ENCODE measurements at regions not wholly inside any gene's neighbourhood (a gene's known extent, or its start where the extent isn't known, plus 50 kb on each side); places are given as distances from the start of the nearest gene placed in this dataset.

GRCh38 chr12:77210724-77211123 is 145.4 kb upstream of the E2F7 start:
- TF ChIP-seq, protein P1, sequence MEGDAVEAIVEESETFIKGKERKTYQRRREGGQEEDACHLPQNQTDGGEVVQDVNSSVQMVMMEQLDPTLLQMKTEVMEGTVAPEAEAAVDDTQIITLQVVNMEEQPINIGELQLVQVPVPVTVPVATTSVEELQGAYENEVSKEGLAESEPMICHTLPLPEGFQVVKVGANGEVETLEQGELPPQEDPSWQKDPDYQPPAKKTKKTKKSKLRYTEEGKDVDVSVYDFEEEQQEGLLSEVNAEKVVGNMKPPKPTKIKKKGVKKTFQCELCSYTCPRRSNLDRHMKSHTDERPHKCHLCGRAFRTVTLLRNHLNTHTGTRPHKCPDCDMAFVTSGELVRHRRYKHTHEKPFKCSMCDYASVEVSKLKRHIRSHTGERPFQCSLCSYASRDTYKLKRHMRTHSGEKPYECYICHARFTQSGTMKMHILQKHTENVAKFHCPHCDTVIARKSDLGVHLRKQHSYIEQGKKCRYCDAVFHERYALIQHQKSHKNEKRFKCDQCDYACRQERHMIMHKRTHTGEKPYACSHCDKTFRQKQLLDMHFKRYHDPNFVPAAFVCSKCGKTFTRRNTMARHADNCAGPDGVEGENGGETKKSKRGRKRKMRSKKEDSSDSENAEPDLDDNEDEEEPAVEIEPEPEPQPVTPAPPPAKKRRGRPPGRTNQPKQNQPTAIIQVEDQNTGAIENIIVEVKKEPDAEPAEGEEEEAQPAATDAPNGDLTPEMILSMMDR (IDR thresholded peaks at IDR 0.05; ENCODE audit: borderline replicate concordance, extremely low read depth, low read length, poor library complexity, severe bottlenecking): no peak
- no peak for TF ChIP-seq EZH2 (IDR thresholded peaks at IDR 0.05; ENCODE audit: borderline replicate concordance, low read depth, low read length, severe bottlenecking)
